ENCODE measurements at regions not wholly inside any gene's neighbourhood (a gene's known extent, or its start where the extent isn't known, plus 50 kb on each side); places are given as distances from the start of the nearest gene placed in this dataset.

DNA sequence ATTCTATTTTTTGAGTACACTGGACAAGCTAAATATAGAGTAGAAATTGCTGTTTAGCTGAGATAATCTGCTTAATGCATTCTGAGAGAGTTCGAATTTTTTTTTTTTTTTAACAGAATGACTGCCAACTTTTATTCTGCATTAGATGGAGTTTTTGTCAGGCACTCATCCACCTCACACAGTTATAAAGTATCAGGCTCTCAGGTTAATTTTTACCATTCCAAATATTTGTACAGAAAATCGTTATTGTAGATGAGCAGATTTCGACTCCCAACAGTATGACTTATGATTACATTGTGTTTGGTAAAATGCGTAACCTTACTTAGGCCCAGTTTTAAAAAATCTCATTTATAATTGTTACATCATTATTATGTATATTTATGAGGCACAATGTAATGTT is 1731.0 kb downstream of the GRIK2 start:
- TF ChIP-seq GATA3 (IDR thresholded peaks at IDR 0.05; ENCODE audit: low read depth, low read length) (no peak), GATA2 (IDR thresholded peaks at IDR 0.05; ENCODE audit: low read depth, low read length) (no peak)

DNA sequence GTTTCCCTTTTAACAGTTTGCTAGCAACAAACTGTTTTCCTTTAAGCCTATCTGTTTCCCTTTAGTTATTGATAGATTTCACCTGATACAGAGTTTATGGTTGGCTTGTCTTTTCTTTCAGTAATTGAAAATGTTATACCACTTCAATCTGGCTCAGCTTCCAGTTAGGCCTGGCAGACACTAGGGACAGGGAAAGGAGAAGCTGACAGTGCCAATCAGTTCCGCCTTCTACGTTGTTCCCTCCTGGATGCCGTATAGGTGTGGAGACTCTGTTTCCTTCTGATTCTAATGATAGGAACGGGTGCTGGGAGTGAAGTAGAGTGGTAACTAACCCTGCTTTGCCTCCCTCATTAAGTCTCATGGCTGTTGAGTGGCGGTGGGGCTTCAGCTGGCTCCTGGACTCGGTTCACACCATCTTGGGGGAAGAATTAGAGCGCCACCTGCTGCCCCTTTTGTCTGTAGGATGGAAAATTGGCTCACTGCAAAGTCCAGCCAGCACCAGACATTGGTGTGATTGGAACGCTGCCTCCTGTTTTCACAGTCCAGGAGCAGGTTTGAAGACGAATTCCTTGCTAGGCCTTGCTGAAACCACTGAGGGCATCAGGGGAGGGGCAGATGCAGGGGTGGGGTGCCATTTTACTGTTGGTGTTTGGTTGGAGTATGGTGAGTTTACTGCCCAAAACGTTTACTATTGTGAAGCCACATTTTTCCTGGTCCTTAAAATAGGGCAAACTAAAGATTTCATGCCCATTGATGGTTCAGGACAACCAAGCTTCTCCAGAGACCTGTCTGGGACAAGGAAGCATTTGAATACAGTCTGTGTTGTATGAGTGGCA is 1729.5 kb downstream of the GRIK2 start:
- TF ChIP-seq GATA3 (IDR thresholded peaks at IDR 0.05; ENCODE audit: low read depth, low read length) (no peak), GATA2 (IDR thresholded peaks at IDR 0.05; ENCODE audit: low read depth, low read length) (no peak)

DNA sequence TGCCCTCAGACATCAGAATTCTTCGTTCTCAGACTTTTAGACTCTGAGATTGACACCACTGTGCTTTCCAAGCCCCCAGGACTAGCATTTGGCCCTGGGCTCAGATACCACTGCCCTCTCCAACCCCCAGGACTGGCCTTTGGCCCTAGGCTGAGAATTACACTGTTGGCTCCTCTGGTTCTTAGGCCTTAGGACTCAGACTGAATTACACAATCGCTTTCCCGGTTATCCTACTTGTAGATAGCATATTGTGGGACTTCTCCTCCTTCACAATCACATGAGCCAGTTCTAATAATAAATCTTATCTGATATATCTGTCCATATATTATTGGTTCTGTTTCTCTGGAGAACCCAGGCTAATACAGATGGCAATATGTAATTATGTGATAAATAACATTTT is 1725.5 kb downstream of the GRIK2 start:
- TF ChIP-seq GATA2 (IDR thresholded peaks at IDR 0.05; ENCODE audit: low read depth, low read length), result no peak
- TF ChIP-seq GATA3 (IDR thresholded peaks at IDR 0.05; ENCODE audit: low read depth, low read length), result no peak

DNA sequence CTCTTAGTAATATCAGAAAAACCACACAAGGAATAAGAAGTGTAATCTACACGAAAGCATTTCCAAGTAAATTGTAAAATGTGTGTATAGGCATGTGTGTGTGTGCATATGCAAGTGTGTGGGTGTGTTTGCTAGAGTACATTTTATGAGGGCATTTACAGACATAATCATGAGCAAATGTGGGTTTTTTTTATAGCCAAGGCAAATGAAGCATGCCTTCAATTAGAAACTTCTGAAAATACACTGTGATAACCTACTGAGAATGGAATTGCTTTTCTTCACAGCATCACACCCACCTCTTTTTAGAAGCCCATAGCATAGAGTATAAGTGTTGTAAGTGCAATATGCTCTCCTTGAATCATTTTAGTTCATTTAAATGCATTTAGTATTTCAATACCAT is 1721.1 kb downstream of the GRIK2 start:
- no peak for TF ChIP-seq GATA3 (IDR thresholded peaks at IDR 0.05; ENCODE audit: low read depth, low read length)
- TF ChIP-seq GATA2 (IDR thresholded peaks at IDR 0.05; ENCODE audit: low read depth, low read length), result no peak

DNA sequence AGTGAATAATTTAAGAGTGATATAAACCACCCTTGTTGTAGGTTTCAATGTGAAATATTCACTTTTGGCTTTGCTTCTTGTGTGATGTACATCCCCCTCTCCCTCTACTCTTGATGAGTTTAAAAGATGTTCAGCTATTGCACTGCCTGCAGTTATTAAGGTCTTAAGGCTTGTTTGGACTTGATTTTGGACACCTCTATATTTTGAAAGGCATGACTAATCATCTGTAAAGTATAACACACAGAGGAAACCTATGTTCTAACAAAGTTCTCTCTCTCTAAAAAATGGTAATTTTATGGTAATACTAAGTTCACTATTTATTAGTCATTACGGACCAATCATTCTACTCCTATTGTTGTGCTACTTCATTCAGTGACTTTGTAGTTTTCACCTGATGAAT is 1719.9 kb downstream of the GRIK2 start:
- TF ChIP-seq GATA3 (IDR thresholded peaks at IDR 0.05; ENCODE audit: low read depth, low read length), result no peak
- TF ChIP-seq GATA2 (IDR thresholded peaks at IDR 0.05; ENCODE audit: low read depth, low read length), result no peak

DNA sequence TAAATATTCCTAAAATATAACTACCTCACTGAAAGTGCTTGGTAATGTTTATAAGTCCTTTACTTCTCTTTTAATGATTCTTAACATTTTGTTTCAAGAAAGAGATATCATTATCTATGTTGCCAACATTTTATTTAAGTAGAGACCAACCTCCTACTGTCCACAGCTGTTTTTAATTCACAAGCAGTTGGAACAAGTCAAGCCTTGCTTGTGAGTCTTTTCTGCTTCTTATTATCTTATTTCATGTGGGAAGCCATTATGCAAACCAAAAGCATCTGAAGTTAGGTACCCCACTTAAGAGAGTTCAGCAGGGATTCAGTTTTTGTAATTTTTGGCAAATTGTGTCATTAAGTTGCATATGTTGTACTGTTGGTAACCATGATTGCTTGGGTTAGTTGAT is 1714.5 kb downstream of the GRIK2 start:
- TF ChIP-seq GATA2 (IDR thresholded peaks at IDR 0.05; ENCODE audit: low read depth, low read length) (no peak), GATA3 (IDR thresholded peaks at IDR 0.05; ENCODE audit: low read depth, low read length) (no peak)

DNA sequence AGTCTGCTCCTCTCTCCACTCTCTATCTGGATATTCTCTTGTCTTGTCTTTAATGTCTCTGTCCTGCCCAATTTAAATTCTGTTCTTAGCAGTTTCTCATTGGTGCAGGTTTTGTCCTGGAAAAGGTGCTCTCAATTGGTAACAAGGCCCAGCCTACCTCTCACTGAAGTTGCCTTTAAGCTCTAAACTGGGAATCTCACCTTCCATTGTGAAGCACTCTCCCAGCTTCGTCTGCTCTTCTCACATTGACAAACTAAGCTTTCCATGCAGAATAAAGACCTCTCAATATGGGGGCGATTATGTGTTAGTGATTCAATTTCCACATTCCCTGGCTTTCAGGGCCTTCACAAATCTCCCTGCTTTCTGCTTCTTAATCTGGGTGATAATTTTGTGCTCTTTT is 1712.2 kb downstream of the GRIK2 start:
- TF ChIP-seq GATA3 (IDR thresholded peaks at IDR 0.05; ENCODE audit: low read depth, low read length) (no peak), GATA2 (IDR thresholded peaks at IDR 0.05; ENCODE audit: low read depth, low read length) (no peak)

DNA sequence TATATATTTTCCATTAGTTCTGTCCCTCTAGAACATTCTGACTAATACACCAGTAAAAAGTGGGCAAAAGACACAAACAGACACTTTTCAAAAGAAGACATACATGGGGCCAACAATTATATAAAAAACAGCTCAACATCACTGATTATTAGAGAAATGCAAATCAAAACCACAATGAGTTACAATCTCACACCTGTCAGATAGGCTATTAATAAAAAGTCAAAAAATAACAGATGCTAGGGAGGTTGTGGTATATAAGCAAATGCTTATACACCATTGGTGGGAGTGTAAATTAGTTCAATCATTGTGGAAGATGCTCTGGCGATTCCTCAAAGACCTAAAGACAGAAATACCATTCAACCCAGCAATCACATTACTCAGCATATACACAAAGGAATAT is 1707.8 kb downstream of the GRIK2 start:
- TF ChIP-seq GATA2 (IDR thresholded peaks at IDR 0.05; ENCODE audit: low read depth, low read length) (no peak), GATA3 (IDR thresholded peaks at IDR 0.05; ENCODE audit: low read depth, low read length) (no peak)

DNA sequence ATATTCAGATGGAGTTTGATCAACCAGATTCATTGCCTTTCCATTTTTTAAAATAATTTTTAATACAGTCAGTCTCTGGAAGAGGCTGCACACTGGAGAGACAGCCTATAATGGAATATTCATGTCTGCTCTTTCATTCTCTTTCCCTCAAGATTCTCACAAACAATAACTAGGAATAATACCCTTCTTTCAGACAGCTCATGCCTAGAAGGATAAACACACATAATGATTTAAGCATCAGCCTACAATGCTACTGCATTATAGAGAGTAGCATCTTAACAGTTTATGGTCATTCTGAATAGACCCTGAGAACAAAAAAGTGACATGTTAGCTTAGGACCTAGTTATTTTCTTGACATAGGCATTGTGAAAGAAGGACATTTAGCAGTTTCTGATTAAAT is 1692.3 kb downstream of the GRIK2 start:
- TF ChIP-seq GATA3 (IDR thresholded peaks at IDR 0.05; ENCODE audit: low read depth, low read length) (no peak), GATA2 (IDR thresholded peaks at IDR 0.05; ENCODE audit: low read depth, low read length) (no peak)

DNA sequence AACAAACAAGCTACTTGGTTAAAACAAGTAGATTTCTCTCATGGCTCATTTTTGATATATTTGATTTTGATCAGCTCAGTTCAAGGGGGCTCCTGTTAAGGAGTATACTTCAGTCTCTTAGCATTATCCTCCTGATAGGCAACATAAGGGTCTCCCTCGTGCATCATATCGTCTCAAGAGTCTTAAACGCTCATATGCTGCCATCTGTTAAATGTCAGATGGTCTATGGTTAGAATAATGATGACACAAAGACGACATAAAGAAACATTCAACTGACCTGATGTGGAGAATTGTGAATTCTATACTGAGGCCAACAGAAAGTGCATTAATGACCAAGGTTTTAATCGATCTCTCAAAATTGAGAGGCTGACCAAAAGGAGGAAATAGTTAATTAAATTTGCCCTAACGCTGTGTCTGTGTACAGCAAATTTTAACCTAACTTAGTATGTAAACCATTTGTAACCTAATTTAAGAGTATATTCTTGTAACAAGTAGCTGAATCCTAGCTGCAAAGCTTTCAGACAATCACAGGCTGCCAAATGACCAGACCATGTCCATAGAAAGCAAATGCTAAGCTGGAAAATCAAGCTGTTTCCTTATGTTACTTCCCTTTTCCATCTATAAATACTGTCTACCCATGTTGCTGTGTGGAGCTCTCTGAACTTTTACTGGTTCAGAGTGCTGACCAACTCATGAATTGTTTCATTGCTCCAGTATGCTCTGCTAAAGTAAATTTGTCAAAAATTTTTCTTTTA is 1688.5 kb downstream of the GRIK2 start:
- TF ChIP-seq GATA2 (IDR thresholded peaks at IDR 0.05; ENCODE audit: low read depth, low read length) (no peak), GATA3 (IDR thresholded peaks at IDR 0.05; ENCODE audit: low read depth, low read length) (no peak)

DNA sequence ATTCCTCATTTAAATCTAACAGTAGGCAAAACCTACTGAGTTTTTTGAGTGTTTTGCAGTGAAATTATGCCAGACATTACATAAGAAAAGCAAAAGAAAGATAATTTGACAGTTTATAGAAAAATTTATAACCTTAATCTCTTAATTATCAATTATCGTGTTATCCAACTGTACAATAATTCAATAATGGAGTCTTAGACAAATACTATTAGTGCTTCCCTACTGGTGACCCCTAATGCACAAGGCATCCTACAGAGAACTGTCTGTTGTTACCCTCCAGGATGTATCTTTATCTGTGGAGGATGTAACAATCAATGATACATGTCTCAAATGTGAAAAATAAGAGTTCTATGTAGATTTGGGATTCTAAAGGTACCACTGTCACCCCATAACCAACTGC is 1687.6 kb downstream of the GRIK2 start:
- no peak for TF ChIP-seq GATA2 (IDR thresholded peaks at IDR 0.05; ENCODE audit: low read depth, low read length)
- no peak for TF ChIP-seq GATA3 (IDR thresholded peaks at IDR 0.05; ENCODE audit: low read depth, low read length)

DNA sequence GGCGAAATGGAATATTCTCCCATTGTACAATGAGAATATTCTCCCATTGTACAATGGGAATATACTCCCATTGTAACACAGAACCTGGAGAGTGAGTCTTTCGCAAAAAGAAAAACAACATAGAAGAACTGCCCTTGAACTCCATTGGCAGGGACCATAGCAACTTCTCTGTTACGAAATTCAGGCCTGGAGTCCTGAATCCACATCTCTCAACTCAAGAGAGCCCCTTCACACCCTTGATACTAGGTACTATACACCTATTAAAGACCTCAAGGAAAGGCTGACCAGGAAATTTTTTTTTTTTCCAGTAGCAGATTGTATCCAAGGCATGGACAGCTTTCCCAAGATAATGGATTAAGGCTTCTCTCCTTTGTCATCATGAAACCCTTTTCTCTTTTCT is 1687.0 kb downstream of the GRIK2 start:
- TF ChIP-seq GATA3 (IDR thresholded peaks at IDR 0.05; ENCODE audit: low read depth, low read length) (no peak), GATA2 (IDR thresholded peaks at IDR 0.05; ENCODE audit: low read depth, low read length) (no peak)

DNA sequence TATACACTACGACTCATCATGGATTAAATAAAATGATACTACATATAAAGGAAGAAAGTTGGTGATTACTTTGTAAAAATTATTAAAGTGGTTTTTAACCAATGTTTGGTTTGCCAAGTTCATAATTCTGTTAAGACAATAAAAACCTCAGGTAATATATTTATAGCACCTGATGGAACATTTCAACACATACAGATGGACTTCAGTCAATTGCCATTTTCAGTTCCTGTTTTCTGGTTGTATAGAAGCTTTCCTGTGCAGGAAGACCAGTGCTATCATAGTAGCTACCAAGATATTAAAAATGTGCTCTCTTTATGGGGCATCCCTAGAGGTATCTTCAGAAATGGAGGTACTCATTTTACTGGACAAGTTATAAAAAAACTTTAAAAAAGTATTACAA is 1686.4 kb downstream of the GRIK2 start:
- TF ChIP-seq GATA2 (IDR thresholded peaks at IDR 0.05; ENCODE audit: low read depth, low read length) (no peak), GATA3 (IDR thresholded peaks at IDR 0.05; ENCODE audit: low read depth, low read length) (no peak)

DNA sequence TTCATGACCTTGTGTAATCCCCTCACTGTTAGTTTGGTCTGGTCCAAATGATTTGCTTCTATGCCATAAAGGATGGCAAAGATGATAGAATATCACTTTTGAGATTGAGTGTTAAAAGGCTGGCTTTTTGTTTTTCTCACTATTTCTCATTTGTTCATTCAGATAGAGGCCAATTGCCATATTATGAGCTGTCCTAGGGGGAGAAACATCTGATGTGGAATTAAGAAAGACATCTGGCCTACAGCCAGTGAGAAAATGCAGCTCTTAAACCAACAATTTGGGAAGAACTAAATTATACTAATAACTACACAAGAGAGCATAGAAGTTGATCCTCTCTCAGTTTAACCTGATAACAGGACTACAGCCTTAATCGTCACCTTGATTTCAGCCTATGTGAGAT is 1668.6 kb downstream of the GRIK2 start:
- TF ChIP-seq GATA3 (IDR thresholded peaks at IDR 0.05; ENCODE audit: low read depth, low read length) (no peak), GATA2 (IDR thresholded peaks at IDR 0.05; ENCODE audit: low read depth, low read length) (no peak)

DNA sequence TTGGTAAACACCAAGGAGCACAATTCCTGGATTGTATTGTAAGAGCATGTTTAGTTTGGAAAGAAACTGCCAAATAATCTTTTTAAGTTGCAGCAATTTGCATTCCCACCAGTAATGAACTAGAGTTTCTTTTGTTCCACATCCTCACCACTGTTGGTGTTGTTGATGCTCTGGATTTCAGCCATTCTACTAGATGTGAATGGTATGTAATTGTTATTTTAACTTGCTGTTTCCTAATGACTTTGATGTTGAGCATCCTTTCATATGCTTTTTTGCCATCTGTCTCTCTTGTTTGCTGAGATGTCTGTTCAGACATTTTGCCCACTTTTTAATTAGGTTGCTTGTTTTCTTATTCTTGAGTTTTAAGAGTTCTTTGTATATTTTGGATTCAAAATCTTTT is 1654.1 kb downstream of the GRIK2 start:
- TF ChIP-seq GATA3 (IDR thresholded peaks at IDR 0.05; ENCODE audit: low read depth, low read length) (no peak), GATA2 (IDR thresholded peaks at IDR 0.05; ENCODE audit: low read depth, low read length) (no peak)

All from SH-SY5Y (cell line).